ENCODE measurements at regions not wholly inside any gene's neighbourhood (a gene's known extent, or its start where the extent isn't known, plus 50 kb on each side); places are given as distances from the start of the nearest gene placed in this dataset.

- no peaks in the 10 kb centered on the region for H3K36me3 ChIP-seq (ENCODE audit: control insufficient read depth in 2 of 3, insufficient read depth in 3 of 3, low read length in 3 of 3)
- H3K4me3 ChIP-seq (ENCODE audit: low read length in 3 of 3): no peak overlapping the region
- H3K9me3 ChIP-seq (ENCODE audit: control insufficient read depth in 2 of 3, insufficient read depth in 1 of 3, low read length in 3 of 3): no peaks in the 10 kb centered on the region
- no peak overlapping the region for H3K9ac ChIP-seq (ENCODE audit: low read length in 3 of 3)
- DNase-seq (no peak), FAIRE-seq (no peak)
- intact Hi-C loops (cut with DNase I): no loop called here
- H3K27me3 ChIP-seq (ENCODE audit: control insufficient read depth, insufficient read depth, low read length): no peaks in the 10 kb centered on the region
- TF ChIP-seq, protein P1, sequence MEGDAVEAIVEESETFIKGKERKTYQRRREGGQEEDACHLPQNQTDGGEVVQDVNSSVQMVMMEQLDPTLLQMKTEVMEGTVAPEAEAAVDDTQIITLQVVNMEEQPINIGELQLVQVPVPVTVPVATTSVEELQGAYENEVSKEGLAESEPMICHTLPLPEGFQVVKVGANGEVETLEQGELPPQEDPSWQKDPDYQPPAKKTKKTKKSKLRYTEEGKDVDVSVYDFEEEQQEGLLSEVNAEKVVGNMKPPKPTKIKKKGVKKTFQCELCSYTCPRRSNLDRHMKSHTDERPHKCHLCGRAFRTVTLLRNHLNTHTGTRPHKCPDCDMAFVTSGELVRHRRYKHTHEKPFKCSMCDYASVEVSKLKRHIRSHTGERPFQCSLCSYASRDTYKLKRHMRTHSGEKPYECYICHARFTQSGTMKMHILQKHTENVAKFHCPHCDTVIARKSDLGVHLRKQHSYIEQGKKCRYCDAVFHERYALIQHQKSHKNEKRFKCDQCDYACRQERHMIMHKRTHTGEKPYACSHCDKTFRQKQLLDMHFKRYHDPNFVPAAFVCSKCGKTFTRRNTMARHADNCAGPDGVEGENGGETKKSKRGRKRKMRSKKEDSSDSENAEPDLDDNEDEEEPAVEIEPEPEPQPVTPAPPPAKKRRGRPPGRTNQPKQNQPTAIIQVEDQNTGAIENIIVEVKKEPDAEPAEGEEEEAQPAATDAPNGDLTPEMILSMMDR (IDR thresholded peaks at IDR 0.05; ENCODE audit: borderline replicate concordance, extremely low read depth, insufficient read depth): no peak
- peaks cover 0 to 4% (median 3%) of the 10 kb centered on the region in 3 donors for H3K4me1 ChIP-seq (ENCODE audit: control insufficient read depth in 2 of 3, insufficient read depth in 2 of 3, low read depth in 1 of 3, low read length in 3 of 3)
- no peak overlapping the region for H3K27ac ChIP-seq (ENCODE audit: low read depth in 2 of 2, low read length in 2 of 2)
These were observed 214.7 kb upstream of the PDE10A start for GRCh38 chr6:165877773-165878172.

GRCh38 chr6:165877192-165877591 lies 214.2 kb upstream of the PDE10A start:
- FAIRE-seq: no peak
- Histone ChIP-seq H3K27ac (ENCODE audit: low read depth in 2 of 2, low read length in 2 of 2) (no peak overlapping the region), H3K4me3 (ENCODE audit: low read length in 3 of 3) (no peak overlapping the region), H3K4me1 (ENCODE audit: control insufficient read depth in 2 of 3, insufficient read depth in 2 of 3, low read depth in 1 of 3, low read length in 3 of 3) (peaks cover 0 to 4% (median 3%) of the 10 kb centered on the region in 3 donors), H3K36me3 (ENCODE audit: control insufficient read depth in 2 of 3, insufficient read depth in 3 of 3, low read length in 3 of 3) (no peaks in the 10 kb centered on the region), H3K9ac (ENCODE audit: low read length in 3 of 3) (no peak overlapping the region), H3K9me3 (ENCODE audit: control insufficient read depth in 2 of 3, insufficient read depth in 1 of 3, low read length in 3 of 3) (no peaks in the 10 kb centered on the region), H3K27me3 (ENCODE audit: control insufficient read depth, insufficient read depth, low read length) (no peaks in the 10 kb centered on the region)
- TF ChIP-seq, protein P1 (IDR thresholded peaks at IDR 0.05; ENCODE audit: borderline replicate concordance, extremely low read depth, insufficient read depth): no peak
- intact Hi-C loops (cut with DNase I): no loop called here
- peak in 1 of 5 donors; percentile 53 for DNase-seq

- no peaks in the 10 kb centered on the region for H3K9me3 ChIP-seq (ENCODE audit: control insufficient read depth in 2 of 3, insufficient read depth in 1 of 3, low read length in 3 of 3)
- peak in 2 of 5 donors; percentile 37 to 66 for DNase-seq
- peaks cover 0 to 4% (median 3%) of the 10 kb centered on the region in 3 donors for H3K4me1 ChIP-seq (ENCODE audit: control insufficient read depth in 2 of 3, insufficient read depth in 2 of 3, low read depth in 1 of 3, low read length in 3 of 3)
- TF ChIP-seq, protein P1 (IDR thresholded peaks at IDR 0.05; ENCODE audit: borderline replicate concordance, extremely low read depth, insufficient read depth): no peak
- H3K36me3 ChIP-seq (ENCODE audit: control insufficient read depth in 2 of 3, insufficient read depth in 3 of 3, low read length in 3 of 3): no peaks in the 10 kb centered on the region
- intact Hi-C loops (cut with DNase I): no loop called here
- no peak overlapping the region for H3K27ac ChIP-seq (ENCODE audit: low read depth in 2 of 2, low read length in 2 of 2)
- H3K4me3 ChIP-seq (ENCODE audit: low read length in 3 of 3): peak overlapping the region in 2 of 3 donors; percentile 0 to 5
- H3K27me3 ChIP-seq (ENCODE audit: control insufficient read depth, insufficient read depth, low read length): no peaks in the 10 kb centered on the region
- H3K9ac ChIP-seq (ENCODE audit: low read length in 3 of 3): no peak overlapping the region
- no peak for FAIRE-seq
These were observed 213.5 kb upstream of the PDE10A start for GRCh38 chr6:165876588-165876987.

GRCh38 chr6:165875946-165876345 lies 212.9 kb upstream of the PDE10A start:
- Histone ChIP-seq H3K4me1 (ENCODE audit: control insufficient read depth in 2 of 3, insufficient read depth in 2 of 3, low read depth in 1 of 3, low read length in 3 of 3) (peaks cover 0 to 4% (median 3%) of the 10 kb centered on the region in 3 donors), H3K9me3 (ENCODE audit: control insufficient read depth in 2 of 3, insufficient read depth in 1 of 3, low read length in 3 of 3) (no peaks in the 10 kb centered on the region), H3K27me3 (ENCODE audit: control insufficient read depth, insufficient read depth, low read length) (no peaks in the 10 kb centered on the region), H3K9ac (ENCODE audit: low read length in 3 of 3) (no peak overlapping the region), H3K27ac (ENCODE audit: low read depth in 2 of 2, low read length in 2 of 2) (no peak overlapping the region), H3K4me3 (ENCODE audit: low read length in 3 of 3) (no peak overlapping the region), H3K36me3 (ENCODE audit: control insufficient read depth in 2 of 3, insufficient read depth in 3 of 3, low read length in 3 of 3) (no peaks in the 10 kb centered on the region)
- intact Hi-C loops (cut with DNase I): no loop called here
- FAIRE-seq: no peak
- no peak for DNase-seq
- TF ChIP-seq, protein P1 (IDR thresholded peaks at IDR 0.05; ENCODE audit: borderline replicate concordance, extremely low read depth, insufficient read depth): no peak

Measured in kidney (tissue), 13 donors.